ENCODE measurements at regions not wholly inside any gene's neighbourhood (a gene's known extent, or its start where the extent isn't known, plus 50 kb on each side); places are given as distances from the start of the nearest gene placed in this dataset.
"Not testable (repeated sequence)": the region's sequence is repeated elsewhere in the genome, so short reads cannot be mapped to it uniquely, and the experiment has no call there.

GRCh38 chr14:83173687-83174086, 1640.0 kb upstream of the SEL1L start:
- DNase-seq (ENCODE audit: low read depth in 2 of 2): no peak

GRCh38 chr14:83184531-83184930, 1650.9 kb upstream of the SEL1L start:
- no peak for DNase-seq (ENCODE audit: low read depth in 2 of 2)

GRCh38 chr14:83188311-83188710, 1654.7 kb upstream of the SEL1L start:
- not testable (repeated sequence) for DNase-seq (ENCODE audit: low read depth in 2 of 2)

- no peak for DNase-seq (ENCODE audit: low read depth in 2 of 2)
These were observed 1662.6 kb upstream of the SEL1L start for GRCh38 chr14:83196236-83196635.

- no peak for DNase-seq (ENCODE audit: low read depth in 2 of 2)
These were observed 1663.6 kb upstream of the SEL1L start for GRCh38 chr14:83197271-83197670.

- no peak for DNase-seq (ENCODE audit: low read depth in 2 of 2)
These were observed 1673.9 kb upstream of the SEL1L start for GRCh38 chr14:83207550-83207949.

GRCh38 chr14:83208341-83208740, 1674.7 kb upstream of the SEL1L start:
- no peak for DNase-seq (ENCODE audit: low read depth in 2 of 2)

- DNase-seq (ENCODE audit: low read depth in 2 of 2): no peak
These were observed 1683.8 kb upstream of the SEL1L start for GRCh38 chr14:83217492-83217891.

- no peak for DNase-seq (ENCODE audit: low read depth in 2 of 2)
These were observed 1714.4 kb upstream of the SEL1L start for GRCh38 chr14:83247924-83248639.

- no peak for DNase-seq (ENCODE audit: low read depth in 2 of 2)
These were observed 1717.7 kb upstream of the SEL1L start for GRCh38 chr14:83251402-83251801.

- DNase-seq (ENCODE audit: low read depth in 2 of 2): no peak
These were observed 1720.2 kb upstream of the SEL1L start for GRCh38 chr14:83253870-83254269.

GRCh38 chr14:83255015-83255726, 1721.5 kb upstream of the SEL1L start:
- no peak for DNase-seq (ENCODE audit: low read depth in 2 of 2)

- DNase-seq (ENCODE audit: low read depth in 2 of 2): no peak
These were observed 1722.1 kb upstream of the SEL1L start for GRCh38 chr14:83255727-83256090.

- DNase-seq (ENCODE audit: low read depth in 2 of 2): no peak
These were observed 1724.1 kb upstream of the SEL1L start for GRCh38 chr14:83257466-83258439.

- no peak for DNase-seq (ENCODE audit: low read depth in 2 of 2)
These were observed 1727.1 kb upstream of the SEL1L start for GRCh38 chr14:83260751-83261150.

GRCh38 chr14:83269583-83269982, 1735.9 kb upstream of the SEL1L start:
- no peak for DNase-seq (ENCODE audit: low read depth in 2 of 2)

GRCh38 chr14:83271663-83272062, 1738.0 kb upstream of the SEL1L start:
- DNase-seq (ENCODE audit: low read depth in 2 of 2): no peak

- no peak for DNase-seq (ENCODE audit: low read depth in 2 of 2)
These were observed 1747.1 kb upstream of the SEL1L start for GRCh38 chr14:83280719-83281118.

GRCh38 chr14:83282706-83283105, 1749.1 kb upstream of the SEL1L start:
- DNase-seq (ENCODE audit: low read depth in 2 of 2): no peak

GRCh38 chr14:83287300-83287699, 1753.6 kb upstream of the SEL1L start:
- DNase-seq (ENCODE audit: low read depth in 2 of 2): no peak

- DNase-seq (ENCODE audit: low read depth in 2 of 2): no peak
These were observed 1755.7 kb upstream of the SEL1L start for GRCh38 chr14:83289390-83289789.

GRCh38 chr14:83289896-83290295, 1756.2 kb upstream of the SEL1L start:
- DNase-seq (ENCODE audit: low read depth in 2 of 2): no peak

Data from stimulated activated CD4-positive, alpha-beta T cell treated with anti-CD3 and anti-CD28 coated beads, Interleukin-1b, Interleukin-23, amount 100 ng/mL, for 4 hours (primary cell).